Choroid plexus epithelial cell (primary cell): ENCODE measurements at regions not wholly inside any gene's neighbourhood (a gene's known extent, or its start where the extent isn't known, plus 50 kb on each side); places are given as distances from the start of the nearest gene placed in this dataset.

Source experiments
- DNase-seq: peaks from one replicate; pipeline ENCODE4 v3.0.0-alpha.2; 2010; ENCODE audit warnings: low read depth
- H3K4me3 ChIP-seq: 2 replicates; pipeline ENCODE4 v1.5.1; 2011; ENCODE audit warnings: low read depth, mild to moderate bottlenecking, control low read depth, low read length, moderate library complexity
- TF ChIP-seq, protein P1 (sequence below): conservative IDR thresholded peaks from 2 replicates; pipeline ENCODE4 v1.5.1; 2011; ENCODE audit warnings: low read depth, mild to moderate bottlenecking, control low read depth, inconsistent platforms, low read length, moderate library complexity

DNA sequence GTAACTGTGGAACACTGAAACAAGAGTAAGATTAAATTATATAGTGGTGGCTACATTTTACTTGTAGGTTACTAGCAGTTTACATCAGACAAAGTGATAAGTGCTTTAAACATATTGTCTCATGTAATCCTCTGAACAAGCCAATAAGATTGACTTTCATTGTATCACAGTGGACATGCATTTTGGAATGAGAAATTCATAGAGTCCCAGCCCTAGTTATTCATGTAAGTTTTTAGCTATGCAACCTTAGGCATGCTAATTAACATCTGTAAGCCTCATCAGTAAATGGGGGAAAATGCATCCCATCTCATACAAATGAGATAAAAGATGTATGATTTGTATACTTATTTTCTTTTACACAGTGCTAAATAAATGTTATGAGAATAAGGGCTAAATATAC, 1038.1 kb upstream of the ADGRL4 start:
- no peak for DNase-seq
- TF ChIP-seq, protein P1, sequence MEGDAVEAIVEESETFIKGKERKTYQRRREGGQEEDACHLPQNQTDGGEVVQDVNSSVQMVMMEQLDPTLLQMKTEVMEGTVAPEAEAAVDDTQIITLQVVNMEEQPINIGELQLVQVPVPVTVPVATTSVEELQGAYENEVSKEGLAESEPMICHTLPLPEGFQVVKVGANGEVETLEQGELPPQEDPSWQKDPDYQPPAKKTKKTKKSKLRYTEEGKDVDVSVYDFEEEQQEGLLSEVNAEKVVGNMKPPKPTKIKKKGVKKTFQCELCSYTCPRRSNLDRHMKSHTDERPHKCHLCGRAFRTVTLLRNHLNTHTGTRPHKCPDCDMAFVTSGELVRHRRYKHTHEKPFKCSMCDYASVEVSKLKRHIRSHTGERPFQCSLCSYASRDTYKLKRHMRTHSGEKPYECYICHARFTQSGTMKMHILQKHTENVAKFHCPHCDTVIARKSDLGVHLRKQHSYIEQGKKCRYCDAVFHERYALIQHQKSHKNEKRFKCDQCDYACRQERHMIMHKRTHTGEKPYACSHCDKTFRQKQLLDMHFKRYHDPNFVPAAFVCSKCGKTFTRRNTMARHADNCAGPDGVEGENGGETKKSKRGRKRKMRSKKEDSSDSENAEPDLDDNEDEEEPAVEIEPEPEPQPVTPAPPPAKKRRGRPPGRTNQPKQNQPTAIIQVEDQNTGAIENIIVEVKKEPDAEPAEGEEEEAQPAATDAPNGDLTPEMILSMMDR = no peak
- H3K4me3 ChIP-seq = no peak overlapping the region

- TF ChIP-seq, protein P1 = no peak
- no peak for DNase-seq
- no peak overlapping the region for H3K4me3 ChIP-seq
Observed at GRCh38 chr1:80036690-80037432, 1030.3 kb upstream of the ADGRL4 start.

DNA sequence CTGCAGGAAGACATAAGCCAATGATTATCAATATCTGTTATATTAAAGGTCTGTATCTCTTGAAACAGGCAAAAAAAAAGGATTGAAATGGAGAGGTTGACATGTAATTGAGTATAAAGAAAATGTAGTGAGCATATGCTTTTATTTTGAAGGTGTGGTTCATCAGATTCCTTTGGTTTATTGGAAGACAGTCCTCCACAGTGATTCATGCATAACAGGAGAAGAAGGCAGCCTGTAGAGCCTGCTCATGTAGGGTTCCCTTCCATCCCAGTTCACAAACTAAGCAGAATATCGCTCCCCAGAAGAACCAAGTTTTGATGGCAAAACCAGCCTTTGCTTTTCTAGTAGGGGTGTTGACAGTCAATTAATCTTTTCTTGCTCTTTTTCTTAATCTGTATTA, 1016.8 kb upstream of the ADGRL4 start:
- no peak for DNase-seq
- TF ChIP-seq, protein P1 = no peak
- H3K4me3 ChIP-seq = no peak overlapping the region

GRCh38 chr1:80021891-80022290, 1015.4 kb upstream of the ADGRL4 start:
- DNase-seq = no peak
- TF ChIP-seq, protein P1 = no peak
- no peak overlapping the region for H3K4me3 ChIP-seq

DNA sequence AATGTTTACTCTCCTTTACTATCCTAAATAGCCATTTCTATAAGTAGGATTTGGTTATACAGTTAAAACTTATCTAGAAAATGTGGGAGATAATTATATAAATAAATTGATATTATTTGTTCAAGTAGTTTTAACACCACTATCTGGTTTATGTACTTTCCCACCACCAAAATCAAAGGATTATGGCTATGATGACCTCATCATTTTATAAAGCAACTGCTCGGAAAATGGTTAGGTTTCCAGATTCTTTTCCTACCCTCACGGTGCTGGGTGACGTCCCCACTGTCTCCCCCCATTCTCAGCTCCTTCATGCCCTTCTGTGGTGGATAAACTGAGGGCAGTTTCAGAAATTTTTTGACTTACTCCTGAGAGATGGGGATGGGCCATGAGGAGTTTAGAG, 1011.8 kb upstream of the ADGRL4 start:
- DNase-seq = no peak
- H3K4me3 ChIP-seq = no peak overlapping the region
- TF ChIP-seq, protein P1 = no peak

- no peak for DNase-seq
- H3K4me3 ChIP-seq = no peak overlapping the region
- TF ChIP-seq, protein P1 = no peak
Observed at GRCh38 chr1:80008934-80009333, 1002.4 kb upstream of the ADGRL4 start.

DNA sequence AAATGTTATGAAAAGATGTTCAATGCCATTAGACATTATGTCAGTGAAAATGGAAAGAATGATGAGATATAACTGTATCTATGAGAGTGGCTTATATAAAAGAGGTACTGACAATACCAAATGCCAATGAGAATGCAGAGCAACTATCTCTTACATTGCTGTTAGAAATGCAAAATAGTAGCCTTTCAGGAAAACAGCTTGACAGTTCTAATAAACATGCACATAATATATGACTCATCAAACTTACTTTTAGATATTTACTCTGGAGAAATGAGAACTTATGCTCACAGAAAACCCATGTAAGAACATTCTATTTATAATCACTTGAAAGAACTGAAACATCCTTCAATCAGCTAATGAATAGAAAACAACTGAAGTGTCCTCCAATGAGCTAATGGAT, 996.7 kb upstream of the ADGRL4 start:
- DNase-seq = no peak
- TF ChIP-seq, protein P1 = no peak
- H3K4me3 ChIP-seq = no peak overlapping the region
